Stimulated activated CD4-positive, alpha-beta T cell treated with anti-CD3 and anti-CD28 coated beads, Interleukin-2, amount 100 ng/mL, for 24 hours (primary cell): ENCODE measurements at regions not wholly inside any gene's neighbourhood (a gene's known extent, or its start where the extent isn't known, plus 50 kb on each side); places are given as distances from the start of the nearest gene placed in this dataset.
A peak's percentile ranks its signal among the peaks of the same experiment; 100 is the strongest.
"Not testable (repeated sequence)": the region's sequence is repeated elsewhere in the genome, so short reads cannot be mapped to it uniquely, and the experiment has no call there.

Source experiments
- DNase-seq, 2 donors: peaks; one replicate each; pipeline ENCODE4 v3.0.0-alpha.2; 2020

GRCh38 chr7:101744588-101744987 lies 72.8 kb upstream of the CUX1 start:
- DNase-seq, result no peak

- no peak for DNase-seq
These were observed 71.1 kb upstream of the CUX1 start for GRCh38 chr7:101746314-101746713.

GRCh38 chr7:101747053-101747878 lies 70.2 kb upstream of the CUX1 start:
- no peak for DNase-seq

GRCh38 chr7:101747879-101748345 lies 69.5 kb upstream of the CUX1 start:
- DNase-seq, result no peak

DNA sequence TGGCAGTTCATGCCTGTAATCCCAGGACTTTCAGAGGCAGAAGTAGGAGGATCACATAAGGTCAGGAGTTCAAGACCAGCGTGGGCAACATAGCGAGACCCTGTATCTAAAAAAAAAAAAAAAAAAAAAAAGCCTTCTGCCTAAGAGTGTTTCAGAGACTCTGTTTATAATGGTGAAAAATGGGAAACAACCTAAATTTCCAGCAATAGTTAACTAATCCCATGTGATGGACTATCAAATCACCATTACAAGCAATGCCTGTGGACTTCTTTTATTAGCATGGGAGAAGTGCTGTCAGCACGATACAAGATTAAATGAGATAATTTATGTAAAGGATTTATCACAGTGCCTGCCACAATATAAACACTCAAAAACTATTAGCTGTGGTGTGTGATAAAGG lies 67.5 kb upstream of the CUX1 start:
- no peak for DNase-seq

GRCh38 chr7:101753316-101753715 lies 64.1 kb upstream of the CUX1 start:
- DNase-seq, result no peak

- DNase-seq, result peak in 1 of 2 donors; percentile 6
These were observed 62.8 kb upstream of the CUX1 start for GRCh38 chr7:101754424-101755159.

GRCh38 chr7:101757879-101758278 lies 59.5 kb upstream of the CUX1 start:
- no peak for DNase-seq

- not testable (repeated sequence) for DNase-seq
These were observed 58.9 kb upstream of the CUX1 start for GRCh38 chr7:101758519-101758918.

- DNase-seq, result no peak
These were observed 53.2 kb upstream of the CUX1 start for GRCh38 chr7:101764221-101764620.

GRCh38 chr7:101767544-101767943 lies 49.9 kb upstream of the CUX1 start:
- DNase-seq, result no peak
